ENCODE measurements at regions not wholly inside any gene's neighbourhood (a gene's known extent, or its start where the extent isn't known, plus 50 kb on each side); places are given as distances from the start of the nearest gene placed in this dataset.

- no peak overlapping the region for H3K4me3 ChIP-seq
- TF ChIP-seq CTCF (IDR thresholded peaks at IDR 0.05) (no peak), POLR2AphosphoS5 (IDR thresholded peaks at IDR 0.05) (no peak), POLR2A (IDR thresholded peaks at IDR 0.05) (no peak), EP300 (IDR thresholded peaks at IDR 0.05) (no peak)
- H3K27ac ChIP-seq = no peak overlapping the region
- DNase-seq = no peak
- H3K36me3 ChIP-seq = no peaks in the 10 kb centered on the region
- intact Hi-C loops (cut with DNase I; ENCODE audit: low total_unique reads) = no loop called here
- H3K4me1 ChIP-seq = no peaks in the 10 kb centered on the region
- no peaks in the 10 kb centered on the region for H3K9me3 ChIP-seq
- no peaks in the 10 kb centered on the region for H3K27me3 ChIP-seq
- whole genome bisulfite sequencing, 5 donors = 79 to 93% (median 85%) methylated on average over 2 of the region's 2 CpGs
Observed at GRCh38 chr13:85332615-85333014, 466.6 kb downstream of the SLITRK6 start.

GRCh38 chr13:85321734-85322133 lies 477.5 kb downstream of the SLITRK6 start:
- Histone ChIP-seq H3K4me1 (no peaks in the 10 kb centered on the region), H3K27me3 (no peaks in the 10 kb centered on the region), H3K27ac (no peak overlapping the region), H3K4me3 (no peak overlapping the region), H3K36me3 (no peaks in the 10 kb centered on the region), H3K9me3 (no peaks in the 10 kb centered on the region)
- TF ChIP-seq POLR2A (IDR thresholded peaks at IDR 0.05) (no peak), POLR2AphosphoS5 (IDR thresholded peaks at IDR 0.05) (no peak), EP300 (IDR thresholded peaks at IDR 0.05) (no peak), CTCF (IDR thresholded peaks at IDR 0.05) (no peak)
- DNase-seq = no peak
- intact Hi-C loops (cut with DNase I; ENCODE audit: low total_unique reads) = no loop called here

- TF ChIP-seq CTCF (IDR thresholded peaks at IDR 0.05) (no peak), POLR2A (IDR thresholded peaks at IDR 0.05) (no peak), EP300 (IDR thresholded peaks at IDR 0.05) (no peak), POLR2AphosphoS5 (IDR thresholded peaks at IDR 0.05) (no peak)
- intact Hi-C loops (cut with DNase I; ENCODE audit: low total_unique reads) = no loop called here
- 73 to 93% (median 91%) methylated on average over 1 of the region's 1 CpG for WGBS, 5 donors
- Histone ChIP-seq H3K36me3 (no peaks in the 10 kb centered on the region), H3K27ac (no peak overlapping the region), H3K27me3 (no peaks in the 10 kb centered on the region), H3K9me3 (no peaks in the 10 kb centered on the region), H3K4me3 (no peak overlapping the region), H3K4me1 (no peaks in the 10 kb centered on the region)
- DNase-seq = no peak
Observed at GRCh38 chr13:85317781-85318180, 481.4 kb downstream of the SLITRK6 start.

- intact Hi-C loops (cut with DNase I; ENCODE audit: low total_unique reads) = no loop called here
- 46 to 67% (median 57%) methylated on average over 6 of the region's 6 CpGs for WGBS, 5 donors
- H3K4me3 ChIP-seq = no peak overlapping the region
Observed at GRCh38 chr13:85316506-85317025, 482.7 kb downstream of the SLITRK6 start.

More at GRCh38 chr13:85316506-85317025, 482.7 kb downstream of the SLITRK6 start:
- no peaks in the 10 kb centered on the region for H3K36me3 ChIP-seq
- no peak for TF ChIP-seq POLR2AphosphoS5 (IDR thresholded peaks at IDR 0.05)
- TF ChIP-seq EP300 (IDR thresholded peaks at IDR 0.05) = no peak
- TF ChIP-seq CTCF (IDR thresholded peaks at IDR 0.05) = no peak
- TF ChIP-seq POLR2A (IDR thresholded peaks at IDR 0.05) = no peak
- no peak overlapping the region for H3K27ac ChIP-seq
- DNase-seq = no peak
- no peaks in the 10 kb centered on the region for H3K27me3 ChIP-seq
- no peaks in the 10 kb centered on the region for H3K9me3 ChIP-seq
- no peaks in the 10 kb centered on the region for H3K4me1 ChIP-seq

All from stomach (tissue), 8 donors.